Fibroblast of skin of scalp (primary cell): ENCODE measurements at regions not wholly inside any gene's neighbourhood (a gene's known extent, or its start where the extent isn't known, plus 50 kb on each side); places are given as distances from the start of the nearest gene placed in this dataset.
"Not testable (repeated sequence)": the region's sequence is repeated elsewhere in the genome, so short reads cannot be mapped to it uniquely, and the experiment has no call there.

Experiments used
- DNase-seq: peaks from one replicate; pipeline ENCODE4 v3.0.0-alpha.2; 2013

DNA sequence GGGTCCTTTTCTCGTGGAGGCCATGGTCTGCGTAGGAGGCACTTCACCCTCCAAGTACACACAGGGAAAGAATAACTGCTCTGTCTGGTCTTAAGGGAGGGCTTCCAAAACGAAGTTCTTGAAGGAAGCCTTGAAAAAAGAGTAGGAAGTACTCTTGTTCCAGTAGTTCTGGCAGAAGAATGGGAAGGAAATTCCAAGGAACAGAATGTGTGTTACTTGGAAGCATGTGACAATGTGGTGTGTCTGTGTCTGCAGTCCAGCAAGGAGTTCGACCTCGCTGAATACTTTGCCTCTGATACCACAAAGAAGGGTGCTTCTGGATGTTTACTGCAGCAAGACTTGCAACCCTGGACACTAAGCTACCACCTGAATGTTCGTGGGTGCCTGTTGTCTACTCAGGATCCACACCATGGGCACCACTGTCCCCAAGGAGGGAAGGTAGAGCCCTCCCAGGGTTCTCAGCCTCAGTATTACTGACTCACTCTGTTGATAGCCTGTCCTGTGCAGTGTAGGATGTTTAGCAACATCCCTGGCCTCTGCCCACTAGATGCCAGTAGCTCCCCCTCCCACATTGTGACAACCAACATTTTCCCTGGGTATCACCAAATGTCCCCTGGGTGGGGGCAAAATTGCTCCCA is 471.6 kb upstream of the CDH4 start:
- no peak for DNase-seq

DNA sequence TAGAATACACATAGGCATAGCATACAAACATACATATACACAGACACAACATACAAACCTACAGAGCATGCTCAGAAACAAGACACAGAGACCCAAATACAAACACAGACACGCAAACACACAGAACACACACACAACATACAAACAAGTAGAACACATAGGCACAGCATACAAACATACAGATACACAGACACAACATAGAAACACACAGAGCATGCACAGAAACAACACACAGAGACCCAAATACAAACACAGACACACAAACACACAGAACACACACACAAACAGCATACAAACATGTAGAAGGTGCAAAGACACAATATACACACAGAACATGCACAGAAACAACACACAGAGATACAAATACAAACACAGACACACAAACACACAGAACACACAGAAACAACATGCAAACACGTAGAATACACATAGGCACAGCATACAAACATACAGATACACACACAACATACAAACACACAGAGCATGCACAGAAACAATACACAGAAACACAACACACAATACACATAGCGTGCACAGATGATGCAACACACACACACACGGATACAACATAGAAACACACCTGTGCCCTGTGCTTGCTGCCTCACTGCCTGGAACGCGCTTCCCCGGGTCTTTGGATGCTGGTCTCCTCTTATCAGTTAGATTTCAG is 469.0 kb upstream of the CDH4 start:
- no peak for DNase-seq

DNA sequence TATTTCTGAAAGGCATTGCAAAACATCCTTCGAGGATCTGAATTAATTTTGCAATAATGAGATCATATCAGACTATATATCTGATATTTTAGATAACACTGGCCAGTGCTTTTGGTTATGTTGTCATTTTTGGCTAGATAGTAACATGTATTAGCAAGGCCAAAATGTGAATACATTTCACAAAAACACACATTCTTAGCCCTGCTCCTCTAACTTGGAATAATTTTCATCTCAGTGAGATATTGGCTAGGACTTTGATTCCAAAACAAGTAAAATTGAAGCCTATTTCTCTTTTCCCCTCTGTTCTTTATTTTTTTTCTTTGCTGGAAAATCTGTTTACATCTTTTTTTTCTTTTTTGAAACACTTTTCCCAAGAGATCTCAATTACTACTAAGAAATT is 466.8 kb upstream of the CDH4 start:
- no peak for DNase-seq

DNA sequence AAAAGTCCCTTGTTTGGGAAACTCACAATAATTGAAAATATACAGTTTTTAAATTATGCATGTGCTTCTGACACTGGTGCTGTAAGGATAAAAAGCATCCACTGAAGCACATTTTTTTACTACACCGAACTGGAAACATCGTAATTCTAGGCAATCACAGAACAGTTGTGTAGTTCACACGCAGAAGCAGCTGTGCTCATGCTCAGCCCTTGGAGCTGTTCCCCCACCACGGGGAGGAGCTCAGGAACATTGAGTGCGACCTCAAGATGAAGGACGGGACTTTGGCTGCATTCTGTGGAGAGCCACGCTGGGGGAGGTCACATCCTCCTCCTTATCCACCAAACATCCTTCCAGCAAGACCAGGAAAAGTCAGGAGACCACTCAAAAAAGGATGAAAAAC is 466.3 kb upstream of the CDH4 start:
- DNase-seq: no peak

DNA sequence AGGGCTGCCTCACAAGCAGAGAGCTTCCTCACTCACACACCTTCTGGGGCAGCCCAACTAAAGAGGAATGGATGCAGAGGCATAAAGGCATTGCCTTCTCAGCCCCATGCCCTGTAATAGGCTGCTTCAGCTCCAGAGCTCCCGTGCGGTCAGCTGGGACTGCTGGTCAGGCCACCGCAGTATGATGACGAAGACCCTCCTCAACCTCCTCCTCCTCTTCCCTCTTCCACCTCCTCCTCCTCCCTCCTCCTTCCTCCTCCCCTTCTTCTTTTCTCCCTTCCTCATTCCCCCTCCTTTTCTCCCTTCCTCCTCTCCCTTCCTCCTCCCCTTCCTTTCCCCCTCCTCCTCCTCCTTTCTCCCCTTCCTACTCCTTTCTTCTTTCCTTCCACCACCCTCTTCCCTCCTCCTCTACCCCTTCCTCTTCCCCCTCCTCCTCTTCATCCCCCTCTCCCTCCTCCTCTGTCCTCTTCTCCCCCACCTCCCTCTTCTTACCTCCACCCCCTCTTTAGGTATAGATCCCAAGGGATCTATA is 465.3 kb upstream of the CDH4 start:
- no peak for DNase-seq

DNA sequence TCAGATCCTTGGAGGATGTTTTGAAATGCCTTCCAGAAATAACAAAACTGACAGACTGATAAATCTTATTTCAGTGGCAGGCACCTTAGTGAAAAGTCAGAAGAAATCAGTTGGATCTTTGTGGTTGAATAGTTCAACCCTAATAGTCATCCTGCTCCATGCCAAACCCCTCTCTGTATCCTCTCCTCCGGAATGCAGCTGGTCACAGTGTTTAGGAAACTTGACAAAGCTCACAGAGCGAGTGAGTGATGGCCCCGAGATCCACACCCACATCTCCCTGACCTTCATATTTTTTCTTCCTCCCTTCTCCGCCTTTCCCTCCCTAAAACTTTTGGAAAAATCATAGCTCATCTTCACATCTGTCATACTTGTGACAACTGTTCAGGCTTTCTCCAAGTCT is 464.8 kb upstream of the CDH4 start:
- DNase-seq: peak; percentile 1

DNA sequence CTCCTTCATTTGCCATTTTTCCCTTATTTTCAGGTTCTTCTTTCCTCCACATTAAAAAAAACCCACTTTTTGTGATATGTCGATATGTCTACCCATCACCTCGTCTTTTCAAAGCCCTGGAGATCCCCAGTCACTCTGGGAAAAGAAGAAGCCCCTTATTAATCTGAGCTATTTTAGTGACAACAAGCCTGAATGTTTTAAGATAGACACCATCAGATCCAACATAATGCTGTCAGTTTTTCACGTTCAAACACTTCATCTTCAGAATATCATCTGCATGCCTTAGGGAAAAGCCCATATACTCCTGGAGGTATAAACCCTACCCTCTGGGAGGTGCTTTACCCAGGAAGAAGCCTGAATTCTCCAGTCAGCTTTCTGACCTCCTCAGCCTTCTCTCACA is 464.0 kb upstream of the CDH4 start:
- DNase-seq: no peak

DNA sequence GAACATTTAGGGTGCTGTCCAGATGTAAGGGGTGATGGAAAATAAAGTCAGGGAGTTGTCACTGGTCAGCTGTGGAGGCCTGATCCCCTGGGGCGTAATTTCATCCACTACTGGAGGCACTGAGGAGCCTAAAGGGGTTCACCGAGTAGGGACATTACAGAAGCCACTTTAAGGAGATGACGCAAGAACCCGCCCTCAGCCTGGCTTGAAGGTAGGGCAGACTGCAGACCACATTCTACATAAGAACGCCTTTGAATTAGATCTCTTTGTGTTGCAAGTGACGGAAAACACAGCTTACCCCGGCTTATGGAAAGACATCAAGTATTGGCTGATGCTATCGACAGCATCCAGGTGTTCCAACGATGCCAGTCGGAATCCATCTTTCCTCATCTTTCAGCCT is 462.7 kb upstream of the CDH4 start:
- no peak for DNase-seq

DNA sequence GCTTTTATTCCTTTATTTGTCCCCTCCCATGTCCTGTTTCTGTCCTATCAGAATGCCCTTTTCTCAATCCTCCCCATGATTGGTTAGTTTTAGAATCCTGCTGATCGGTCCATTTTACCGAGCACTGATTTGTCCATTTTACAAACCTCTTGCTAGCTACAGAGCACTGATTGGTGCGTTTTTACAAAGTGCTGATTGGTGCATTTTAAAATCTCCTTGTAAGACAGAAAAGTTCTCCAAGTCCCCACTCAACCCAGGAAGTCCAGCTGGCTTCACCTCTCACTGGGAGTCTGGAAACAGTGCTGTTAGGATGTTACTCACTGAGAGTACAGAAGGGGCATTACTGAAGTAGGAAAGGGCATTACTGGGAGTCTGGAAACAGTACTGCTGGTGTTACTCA is 461.7 kb upstream of the CDH4 start:
- not testable (repeated sequence) for DNase-seq

DNA sequence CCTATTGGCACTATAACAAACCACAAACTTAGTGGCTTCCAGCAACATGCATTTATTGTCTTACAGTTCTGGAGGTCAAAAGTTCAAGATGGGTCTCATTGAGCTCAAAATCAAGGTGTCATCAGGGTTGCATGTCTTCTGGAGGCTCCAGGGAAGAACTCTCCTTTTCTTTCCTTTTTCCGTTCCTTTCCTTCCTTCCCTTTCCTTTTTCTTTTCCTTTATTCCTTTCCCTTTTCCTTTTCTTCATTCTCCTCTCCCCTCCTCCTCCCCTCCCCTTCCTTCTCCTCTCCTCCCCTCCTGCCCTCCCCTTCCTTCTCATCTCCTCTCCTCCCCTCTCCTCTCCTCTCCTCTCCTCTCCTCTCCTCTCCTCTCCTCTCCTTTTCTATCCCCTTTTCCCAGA is 460.2 kb upstream of the CDH4 start:
- DNase-seq: no peak

DNA sequence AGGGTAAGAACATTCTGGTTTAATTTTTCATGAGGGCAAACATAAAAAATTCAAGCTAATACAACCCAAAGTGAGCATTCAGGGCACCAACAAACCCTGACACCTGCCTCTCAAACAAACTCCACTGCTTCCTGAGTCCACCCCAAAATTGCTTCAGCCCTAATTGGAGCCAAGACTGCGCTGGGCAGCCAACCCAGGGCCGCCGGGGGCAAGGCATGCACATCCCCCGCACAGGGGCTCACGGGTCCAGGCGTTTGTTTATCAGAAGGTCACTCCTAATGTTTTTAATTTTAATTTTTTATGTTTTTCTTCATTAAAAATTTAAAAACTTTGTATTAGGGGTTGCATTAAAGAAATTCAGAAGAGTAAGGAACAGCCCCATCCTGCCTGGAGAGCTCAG is 459.1 kb upstream of the CDH4 start:
- DNase-seq: no peak

DNA sequence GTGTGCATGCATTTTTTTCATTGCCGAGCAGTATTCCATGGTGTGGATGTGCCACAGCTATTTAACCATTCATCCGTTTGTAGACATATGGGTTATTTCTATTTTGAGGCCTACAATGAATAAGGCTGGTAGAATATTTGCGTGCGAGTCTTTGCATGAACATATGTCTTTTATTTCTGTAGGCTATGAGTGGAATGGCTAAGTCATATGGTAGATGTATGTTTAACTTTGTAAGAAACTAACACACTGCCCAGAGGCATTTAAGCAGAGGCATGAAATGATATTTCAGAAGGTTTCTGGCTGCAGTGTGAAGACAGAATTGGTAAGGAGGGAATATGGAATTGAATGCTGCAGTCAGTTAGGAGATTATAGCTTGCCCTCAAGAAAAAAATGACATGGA is 457.4 kb upstream of the CDH4 start:
- DNase-seq: no peak

DNA sequence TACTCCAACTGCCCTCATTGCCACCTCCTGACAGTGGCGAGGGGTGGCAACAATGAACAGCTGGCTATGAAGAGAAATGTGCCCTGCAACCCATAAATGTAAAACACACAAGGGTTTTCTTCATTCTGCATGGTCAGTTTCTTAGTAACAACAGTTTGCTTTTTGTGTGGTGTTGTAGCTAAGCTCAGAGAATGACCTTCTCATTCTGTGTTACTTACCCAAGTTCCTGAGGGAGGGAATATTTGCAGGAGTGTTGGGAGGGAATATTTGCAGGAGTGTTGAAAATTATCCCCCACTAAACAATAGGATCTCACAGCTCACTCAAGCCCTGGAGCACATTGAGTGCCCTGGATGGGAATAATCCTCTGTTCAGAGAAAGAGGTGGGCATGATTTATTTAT is 456.4 kb upstream of the CDH4 start:
- no peak for DNase-seq

DNA sequence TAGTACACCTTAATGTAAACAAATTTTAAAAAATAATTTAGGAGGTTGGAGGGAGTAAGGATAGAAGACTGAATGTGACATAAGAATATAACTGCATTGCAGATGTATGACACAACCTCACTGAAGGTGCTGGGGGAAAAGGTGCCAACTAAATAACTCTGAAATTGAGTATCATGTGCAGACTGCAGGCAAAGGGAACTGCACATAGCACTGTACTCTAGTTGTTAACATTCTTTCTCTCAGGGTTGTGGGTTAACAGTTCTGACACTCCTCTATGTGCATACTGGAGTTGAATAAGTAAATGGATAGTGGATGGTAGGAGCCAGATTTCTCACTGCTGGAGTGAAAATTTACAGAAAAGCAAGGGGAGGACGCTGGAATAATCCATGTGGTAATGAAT is 451.9 kb upstream of the CDH4 start:
- DNase-seq: no peak

DNA sequence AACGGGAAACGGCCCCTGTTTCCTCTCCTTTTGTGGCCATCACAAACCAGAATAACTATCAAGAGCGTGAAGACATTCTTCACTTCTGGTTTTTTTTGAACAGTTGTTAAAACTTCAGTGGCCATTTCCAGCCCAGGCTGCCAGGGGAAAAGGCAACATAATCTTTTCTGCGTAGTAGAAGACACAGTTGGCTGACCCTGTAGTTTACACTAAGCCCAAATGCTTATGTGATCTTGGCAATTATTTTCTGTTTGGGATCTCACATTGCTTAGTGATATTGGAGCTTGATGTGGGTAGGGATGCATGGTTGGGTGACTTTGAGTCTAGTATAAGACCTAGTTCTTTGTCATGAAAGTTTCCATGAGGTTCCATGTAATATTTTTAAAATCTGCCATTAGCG is 449.4 kb upstream of the CDH4 start:
- DNase-seq: no peak

DNA sequence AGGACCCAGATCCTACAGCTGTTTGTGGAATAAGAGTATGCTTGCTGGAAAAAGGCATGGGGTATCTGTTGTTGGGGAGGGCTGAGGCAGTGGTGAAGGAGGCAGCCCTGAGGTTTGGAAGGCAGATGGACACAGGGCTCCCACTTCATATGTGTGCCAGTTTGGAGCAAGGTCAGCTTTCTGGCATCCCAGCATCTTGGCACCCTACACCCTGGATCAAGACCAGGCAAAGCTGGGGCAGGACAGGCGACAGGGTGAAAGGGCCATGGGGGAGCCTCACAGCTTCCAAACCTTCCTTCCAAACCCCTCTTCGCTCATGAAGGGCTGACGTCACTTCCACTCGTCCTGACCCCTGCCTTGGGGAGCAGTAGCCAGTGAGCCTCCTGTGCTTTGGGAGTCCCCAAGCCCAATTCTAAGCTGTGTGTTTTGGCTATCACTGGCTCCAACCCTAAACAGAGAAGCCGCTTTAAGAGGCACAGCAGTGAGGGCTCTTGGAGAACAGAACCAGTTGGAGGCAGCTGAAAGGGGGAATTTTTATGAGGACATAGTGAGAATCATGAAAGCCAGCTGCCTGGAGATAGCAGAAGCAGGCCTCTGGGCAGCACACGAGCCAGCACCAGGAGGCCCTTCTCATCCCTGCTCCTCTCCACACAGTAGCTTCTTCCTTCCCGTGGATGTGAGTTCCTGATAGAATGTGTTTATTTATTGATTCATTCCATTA is 448.6 kb upstream of the CDH4 start:
- no peak for DNase-seq

DNA sequence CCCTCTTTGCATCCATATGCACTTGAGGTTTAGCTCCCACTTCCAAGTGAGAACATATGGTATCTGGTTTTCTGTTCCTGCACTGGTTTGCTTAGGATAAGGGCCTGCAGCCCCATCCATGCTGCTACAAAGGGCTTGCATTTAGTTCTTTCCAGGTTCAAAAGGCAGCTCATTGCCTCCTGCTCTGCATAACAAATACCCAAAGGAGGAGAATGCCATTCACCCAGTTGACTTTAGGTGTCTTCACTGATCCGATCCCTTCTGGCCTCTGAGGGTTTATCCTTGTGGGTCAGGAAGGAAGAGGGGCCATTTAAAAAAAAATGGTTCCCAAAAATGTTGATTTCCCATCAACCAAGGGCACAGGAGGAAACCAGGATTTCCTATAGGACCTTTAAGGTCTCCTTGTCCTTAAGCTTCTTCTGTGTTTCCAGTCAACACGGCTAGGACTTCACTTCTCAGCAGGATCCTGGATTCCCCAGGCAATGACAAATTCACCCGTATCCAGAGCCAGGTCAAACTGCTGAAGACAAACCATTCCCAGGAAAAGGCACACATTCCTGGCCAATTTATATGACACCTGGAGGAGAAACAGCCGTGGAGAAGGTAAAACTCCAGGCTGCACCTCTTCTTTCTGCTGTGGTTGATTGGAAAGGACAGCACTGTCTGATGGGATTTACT is 447.7 kb upstream of the CDH4 start:
- DNase-seq: no peak

DNA sequence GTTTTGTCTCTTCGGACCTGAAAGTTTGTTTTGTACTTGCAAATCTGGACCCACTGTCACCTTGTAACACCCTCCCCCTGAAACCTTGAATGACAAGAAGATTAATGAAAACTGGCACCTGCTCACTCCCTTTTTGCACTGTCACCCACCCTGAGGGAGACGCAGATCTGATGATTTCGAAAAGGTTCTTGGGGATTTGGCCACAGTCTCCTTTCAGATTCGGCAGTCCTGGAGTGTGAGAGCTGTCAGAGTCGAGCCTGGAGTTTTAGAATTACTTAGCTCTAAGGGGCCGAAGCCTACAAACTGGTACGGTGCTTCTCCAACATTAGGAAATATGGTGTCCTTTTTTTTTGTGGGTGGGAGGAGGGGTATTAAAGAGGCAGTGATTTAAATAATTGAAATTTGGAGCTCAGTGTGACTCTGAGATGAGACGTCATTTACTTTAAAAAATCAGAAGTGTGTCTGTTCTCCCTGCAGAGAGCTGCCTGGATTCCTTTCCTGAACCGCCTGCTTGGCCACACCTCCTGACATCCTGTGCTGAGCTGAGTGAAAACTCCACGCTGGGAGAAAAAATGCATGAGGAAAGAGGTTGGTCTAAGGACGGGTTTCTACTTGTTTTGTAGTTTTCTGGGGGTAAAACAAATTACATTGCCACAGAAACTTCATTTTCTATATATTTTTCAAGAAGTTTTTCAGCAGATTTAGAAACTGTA is 447.0 kb upstream of the CDH4 start:
- DNase-seq: peak; percentile 6

DNA sequence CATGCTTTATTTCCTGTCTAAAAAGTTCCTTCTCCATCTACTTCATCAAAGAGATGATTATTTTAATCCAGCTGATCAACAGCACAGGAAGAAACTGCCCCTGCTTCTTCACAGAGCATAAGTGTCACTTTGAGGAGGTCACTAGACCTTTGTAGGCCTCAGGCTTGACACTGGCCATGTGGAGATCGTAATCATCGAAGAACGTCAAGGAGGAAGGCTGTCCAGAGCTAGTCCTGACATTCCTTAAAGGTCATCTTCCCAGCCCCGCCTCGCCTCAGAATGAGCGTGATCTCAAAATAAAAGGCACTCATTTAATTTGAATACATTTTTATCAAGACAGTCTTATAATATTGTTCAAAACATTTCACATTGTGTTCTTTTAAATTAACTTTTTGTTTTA is 445.7 kb upstream of the CDH4 start:
- DNase-seq: no peak

DNA sequence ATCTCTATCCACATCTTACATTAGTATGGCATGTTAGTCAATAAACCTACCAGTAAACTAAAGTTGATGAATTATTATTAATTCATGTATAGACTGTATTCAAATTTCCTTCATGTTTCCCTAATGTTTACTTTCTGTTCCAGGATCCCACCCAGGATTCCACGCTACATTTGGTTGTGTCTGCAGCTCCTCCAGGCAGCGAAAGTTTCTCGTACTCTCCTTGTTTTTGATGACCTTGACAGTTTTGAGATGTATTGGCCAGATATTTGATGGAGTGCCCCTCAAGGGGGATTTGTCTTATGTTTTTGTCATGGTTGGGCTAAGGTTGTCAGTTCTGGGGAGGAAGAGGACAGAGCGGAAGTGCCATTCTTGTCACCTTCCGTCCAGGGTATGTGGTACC is 445.2 kb upstream of the CDH4 start:
- DNase-seq: no peak

DNA sequence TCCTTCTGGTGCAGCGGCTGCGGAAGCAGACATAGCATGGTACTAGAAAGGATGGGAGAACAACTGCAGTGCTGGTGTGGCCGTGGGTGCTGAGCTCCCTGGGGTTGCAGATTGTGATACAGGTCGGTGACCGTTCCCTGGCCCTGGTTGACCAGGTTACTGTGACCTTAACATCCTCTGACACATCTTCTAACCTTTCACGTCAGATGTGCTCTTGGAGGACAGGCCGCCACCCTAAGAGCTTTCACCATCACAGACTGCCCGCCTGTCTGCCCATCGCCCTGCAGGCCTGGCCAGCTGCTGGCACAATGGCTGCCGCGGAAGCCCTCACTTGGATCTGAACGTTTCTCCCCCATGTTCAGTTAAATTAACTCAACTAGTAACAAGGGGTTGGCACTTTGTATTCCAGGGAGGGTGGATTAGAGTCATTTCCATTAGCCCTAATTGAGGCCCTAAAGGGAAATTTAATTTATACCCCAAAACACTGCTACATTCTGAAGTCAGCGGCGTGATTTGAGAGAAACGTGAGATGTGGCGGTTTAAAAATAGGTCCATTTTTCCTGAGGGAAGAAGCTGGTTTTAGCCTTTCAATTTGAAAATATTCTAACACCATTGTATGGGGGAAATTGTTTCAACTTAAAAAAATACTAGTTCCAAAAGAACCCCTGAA is 443.9 kb upstream of the CDH4 start:
- no peak for DNase-seq

DNA sequence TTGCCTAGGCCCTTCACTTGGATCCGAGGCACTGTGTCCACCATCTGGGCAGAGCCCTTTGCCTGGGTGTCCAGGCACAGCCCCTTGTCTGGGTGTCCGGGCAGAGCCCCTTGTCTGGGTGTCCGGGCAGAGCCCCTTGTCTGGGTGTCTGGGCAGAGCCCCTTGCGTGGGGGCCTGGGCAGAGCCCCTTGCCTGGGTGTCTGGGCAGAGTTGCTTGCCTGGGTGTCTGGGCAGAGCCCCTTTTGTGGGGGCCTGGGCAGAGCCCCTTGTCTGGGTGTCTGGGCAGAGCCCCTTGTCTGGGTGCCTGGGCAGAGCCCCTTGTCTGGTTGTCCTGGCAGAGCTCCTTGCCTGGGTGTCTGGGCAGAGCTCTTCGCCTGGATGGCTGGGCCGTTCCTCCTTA is 443.4 kb upstream of the CDH4 start:
- DNase-seq: no peak
